ENCODE measurements at regions not wholly inside any gene's neighbourhood (a gene's known extent, or its start where the extent isn't known, plus 50 kb on each side); places are given as distances from the start of the nearest gene placed in this dataset.

GRCh38 chr5:38753141-38753540 is 92.7 kb upstream of the OSMR start:
- Mint-ChIP-seq H3K4me3 (ENCODE audit: unreplicated experiment) (no peak overlapping the region), H3K36me3 (ENCODE audit: low read depth, unreplicated experiment) (no peaks in the 10 kb centered on the region), H3K9me3 (ENCODE audit: unreplicated experiment) (no peaks in the 10 kb centered on the region), H3K4me1 (ENCODE audit: unreplicated experiment) (no peaks in the 10 kb centered on the region), H3K27me3 (ENCODE audit: unreplicated experiment) (no peaks in the 10 kb centered on the region), H3K27ac (ENCODE audit: unreplicated experiment) (no peak overlapping the region)
- no peak for TF ChIP-seq CTCF (IDR thresholded peaks at IDR 0.05; ENCODE audit: unreplicated experiment)
- no peak for DNase-seq (ENCODE audit: low spot score)

GRCh38 chr5:38753776-38754175 is 92.0 kb upstream of the OSMR start:
- H3K27me3 Mint-ChIP-seq (ENCODE audit: unreplicated experiment), result no peaks in the 10 kb centered on the region
- no peak overlapping the region for H3K27ac Mint-ChIP-seq (ENCODE audit: unreplicated experiment)
- H3K36me3 Mint-ChIP-seq (ENCODE audit: low read depth, unreplicated experiment), result no peaks in the 10 kb centered on the region
- TF ChIP-seq CTCF (IDR thresholded peaks at IDR 0.05; ENCODE audit: unreplicated experiment), result no peak
- H3K4me1 Mint-ChIP-seq (ENCODE audit: unreplicated experiment), result no peaks in the 10 kb centered on the region
- no peak overlapping the region for H3K4me3 Mint-ChIP-seq (ENCODE audit: unreplicated experiment)
- no peaks in the 10 kb centered on the region for H3K9me3 Mint-ChIP-seq (ENCODE audit: unreplicated experiment)
- no peak for DNase-seq (ENCODE audit: low spot score)

GRCh38 chr5:38755181-38755580 is 90.6 kb upstream of the OSMR start:
- Mint-ChIP-seq H3K9me3 (ENCODE audit: unreplicated experiment) (no peaks in the 10 kb centered on the region), H3K4me1 (ENCODE audit: unreplicated experiment) (no peaks in the 10 kb centered on the region), H3K36me3 (ENCODE audit: low read depth, unreplicated experiment) (no peaks in the 10 kb centered on the region), H3K27me3 (ENCODE audit: unreplicated experiment) (no peaks in the 10 kb centered on the region), H3K27ac (ENCODE audit: unreplicated experiment) (no peak overlapping the region), H3K4me3 (ENCODE audit: unreplicated experiment) (no peak overlapping the region)
- no peak for TF ChIP-seq CTCF (IDR thresholded peaks at IDR 0.05; ENCODE audit: unreplicated experiment)
- no peak for DNase-seq (ENCODE audit: low spot score)

- DNase-seq (ENCODE audit: low spot score), result no peak
- Mint-ChIP-seq H3K27me3 (ENCODE audit: unreplicated experiment) (no peaks in the 10 kb centered on the region), H3K36me3 (ENCODE audit: low read depth, unreplicated experiment) (no peaks in the 10 kb centered on the region), H3K9me3 (ENCODE audit: unreplicated experiment) (no peaks in the 10 kb centered on the region), H3K27ac (ENCODE audit: unreplicated experiment) (no peak overlapping the region), H3K4me1 (ENCODE audit: unreplicated experiment) (no peaks in the 10 kb centered on the region), H3K4me3 (ENCODE audit: unreplicated experiment) (no peak overlapping the region)
- TF ChIP-seq CTCF (IDR thresholded peaks at IDR 0.05; ENCODE audit: unreplicated experiment), result no peak
Measured at GRCh38 chr5:38756068-38756467, 89.7 kb upstream of the OSMR start.

- no peak for DNase-seq (ENCODE audit: low spot score)
- no peak for TF ChIP-seq CTCF (IDR thresholded peaks at IDR 0.05; ENCODE audit: unreplicated experiment)
- no peak overlapping the region for H3K27ac Mint-ChIP-seq (ENCODE audit: unreplicated experiment)
- no peaks in the 10 kb centered on the region for H3K4me1 Mint-ChIP-seq (ENCODE audit: unreplicated experiment)
- no peaks in the 10 kb centered on the region for H3K9me3 Mint-ChIP-seq (ENCODE audit: unreplicated experiment)
- no peak overlapping the region for H3K4me3 Mint-ChIP-seq (ENCODE audit: unreplicated experiment)
- no peaks in the 10 kb centered on the region for H3K27me3 Mint-ChIP-seq (ENCODE audit: unreplicated experiment)
- H3K36me3 Mint-ChIP-seq (ENCODE audit: low read depth, unreplicated experiment), result no peaks in the 10 kb centered on the region
Measured at GRCh38 chr5:38757451-38758245, 88.2 kb upstream of the OSMR start.

Data from endothelial cell (in vitro differentiated cells).